Activated T-cell treated with anti-CD3 and anti-CD28 coated beads, Interleukin-2, amount 50 U/mL, for 24 hours (primary cell): ENCODE measurements at regions not wholly inside any gene's neighbourhood (a gene's known extent, or its start where the extent isn't known, plus 50 kb on each side); places are given as distances from the start of the nearest gene placed in this dataset.
"Not testable (repeated sequence)": the region's sequence is repeated elsewhere in the genome, so short reads cannot be mapped to it uniquely, and the experiment has no call there.

Experiments used
- DNase-seq: peaks from one replicate; pipeline ENCODE4 v3.0.0-alpha.2; 2020
- H3K27ac Mint-ChIP-seq: 2 replicates; pipeline ENCODE4 v1.8.0; 2020; ENCODE audit warnings: mild to moderate bottlenecking, mixed read lengths
- H3K27me3 Mint-ChIP-seq: 2 replicates; pipeline ENCODE4 v1.8.0; 2020; ENCODE audit warnings: mixed read lengths
- H3K36me3 Mint-ChIP-seq: 2 replicates; pipeline ENCODE4 v1.8.0; 2020; ENCODE audit warnings: low read depth, mixed read lengths
- H3K4me1 Mint-ChIP-seq: 2 replicates; pipeline ENCODE4 v1.8.0; 2020; ENCODE audit warnings: low read depth, mixed read lengths
- H3K4me3 Mint-ChIP-seq: 2 replicates; pipeline ENCODE4 v1.8.0; 2020; ENCODE audit warnings: mild to moderate bottlenecking, moderate library complexity, mixed read lengths
- H3K9me3 Mint-ChIP-seq: 2 replicates; pipeline ENCODE4 v1.8.0; 2020; ENCODE audit warnings: mixed read lengths

- Mint-ChIP-seq H3K4me3 (no peak overlapping the region), H3K36me3 (no peaks in the 10 kb centered on the region), H3K27me3 (peaks cover 18% of the 10 kb centered on the region), H3K4me1 (no peaks in the 10 kb centered on the region), H3K27ac (no peak overlapping the region), H3K9me3 (no peaks in the 10 kb centered on the region)
- no peak for DNase-seq
Measured at GRCh38 chr1:30660241-30660640, 63.1 kb downstream of the MATN1 start.

GRCh38 chr1:30659702-30660101 is 63.7 kb downstream of the MATN1 start:
- no peak for DNase-seq
- no peak overlapping the region for H3K27ac Mint-ChIP-seq
- H3K4me1 Mint-ChIP-seq = no peaks in the 10 kb centered on the region
- no peak overlapping the region for H3K4me3 Mint-ChIP-seq
- H3K27me3 Mint-ChIP-seq = peaks cover 18% of the 10 kb centered on the region
- no peaks in the 10 kb centered on the region for H3K36me3 Mint-ChIP-seq
- no peaks in the 10 kb centered on the region for H3K9me3 Mint-ChIP-seq

- DNase-seq, H3K4me3 Mint-ChIP-seq, H3K36me3 Mint-ChIP-seq, H3K27ac Mint-ChIP-seq, H3K4me1 Mint-ChIP-seq, H3K9me3 Mint-ChIP-seq: not testable (repeated sequence)
- H3K27me3 Mint-ChIP-seq = peaks cover 18% of the 10 kb centered on the region
Measured at GRCh38 chr1:30658375-30658774, 65.0 kb downstream of the MATN1 start.

DNA sequence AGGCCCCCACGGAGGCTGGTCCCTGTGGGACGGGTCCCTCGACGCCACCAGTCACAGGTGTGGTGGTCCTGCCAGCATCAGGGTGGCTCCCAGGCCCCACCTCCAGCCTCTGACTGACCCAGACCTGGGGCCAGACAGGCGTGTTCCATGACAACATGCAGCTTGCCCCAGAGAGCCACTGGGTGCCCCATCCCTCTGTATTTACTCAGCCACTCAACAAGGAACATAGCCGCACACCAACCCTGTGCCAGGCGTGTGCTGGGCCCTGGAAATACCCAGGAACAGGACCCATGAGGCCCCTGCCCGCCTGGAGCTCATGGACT is 65.4 kb downstream of the MATN1 start:
- DNase-seq = no peak
- Mint-ChIP-seq H3K27ac (no peak overlapping the region), H3K27me3 (peaks cover 20% of the 10 kb centered on the region), H3K4me1 (no peaks in the 10 kb centered on the region), H3K4me3 (no peak overlapping the region), H3K36me3 (no peaks in the 10 kb centered on the region), H3K9me3 (no peaks in the 10 kb centered on the region)

DNA sequence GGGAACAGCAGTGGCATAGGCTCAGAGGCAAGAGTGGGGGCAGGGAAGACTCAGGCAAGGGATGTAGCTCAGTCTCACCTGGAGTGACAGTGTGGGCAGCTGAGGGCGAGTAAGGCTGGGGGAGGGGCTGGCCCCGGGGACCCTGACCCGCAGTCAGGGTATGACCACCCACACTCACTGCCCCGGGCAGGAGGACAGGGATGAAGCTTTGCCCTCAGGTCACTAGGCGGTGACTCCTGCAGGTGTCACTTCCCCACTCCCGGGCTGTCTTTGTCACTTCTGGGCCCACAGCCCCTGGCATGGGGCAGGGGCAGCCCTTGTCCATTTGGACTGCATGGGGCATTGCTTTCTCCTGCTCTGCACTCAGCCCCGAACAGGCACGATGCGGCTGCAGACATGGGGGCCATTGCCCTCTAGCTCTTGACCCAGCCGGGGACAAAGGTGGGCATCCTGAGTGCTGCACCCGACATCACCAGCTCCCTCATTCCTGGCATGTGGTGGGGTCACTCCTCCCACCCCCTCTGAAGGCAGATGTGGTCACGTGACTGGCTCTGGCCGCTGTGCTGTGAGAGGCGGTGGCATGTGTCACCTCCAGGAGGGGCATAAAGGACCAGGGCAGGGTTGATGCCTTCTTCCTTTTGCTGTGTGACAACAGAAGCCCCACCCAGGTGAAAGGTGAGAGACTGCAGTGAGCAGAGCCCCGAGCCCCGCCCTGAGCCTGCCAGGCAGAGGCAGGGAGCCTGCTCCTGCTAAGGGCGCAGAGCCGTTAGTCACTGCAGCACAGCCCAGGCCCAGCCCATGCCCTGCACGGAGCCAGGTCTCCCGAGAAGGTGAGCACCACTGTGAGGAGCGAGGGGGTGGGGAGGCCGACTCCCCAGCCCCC is 66.0 kb downstream of the MATN1 start:
- H3K27ac Mint-ChIP-seq = no peak overlapping the region
- no peak overlapping the region for H3K4me3 Mint-ChIP-seq
- H3K4me1 Mint-ChIP-seq = no peaks in the 10 kb centered on the region
- H3K9me3 Mint-ChIP-seq = no peaks in the 10 kb centered on the region
- H3K36me3 Mint-ChIP-seq = no peaks in the 10 kb centered on the region
- H3K27me3 Mint-ChIP-seq = peaks cover 20% of the 10 kb centered on the region
- peak; percentile 14 for DNase-seq

DNA sequence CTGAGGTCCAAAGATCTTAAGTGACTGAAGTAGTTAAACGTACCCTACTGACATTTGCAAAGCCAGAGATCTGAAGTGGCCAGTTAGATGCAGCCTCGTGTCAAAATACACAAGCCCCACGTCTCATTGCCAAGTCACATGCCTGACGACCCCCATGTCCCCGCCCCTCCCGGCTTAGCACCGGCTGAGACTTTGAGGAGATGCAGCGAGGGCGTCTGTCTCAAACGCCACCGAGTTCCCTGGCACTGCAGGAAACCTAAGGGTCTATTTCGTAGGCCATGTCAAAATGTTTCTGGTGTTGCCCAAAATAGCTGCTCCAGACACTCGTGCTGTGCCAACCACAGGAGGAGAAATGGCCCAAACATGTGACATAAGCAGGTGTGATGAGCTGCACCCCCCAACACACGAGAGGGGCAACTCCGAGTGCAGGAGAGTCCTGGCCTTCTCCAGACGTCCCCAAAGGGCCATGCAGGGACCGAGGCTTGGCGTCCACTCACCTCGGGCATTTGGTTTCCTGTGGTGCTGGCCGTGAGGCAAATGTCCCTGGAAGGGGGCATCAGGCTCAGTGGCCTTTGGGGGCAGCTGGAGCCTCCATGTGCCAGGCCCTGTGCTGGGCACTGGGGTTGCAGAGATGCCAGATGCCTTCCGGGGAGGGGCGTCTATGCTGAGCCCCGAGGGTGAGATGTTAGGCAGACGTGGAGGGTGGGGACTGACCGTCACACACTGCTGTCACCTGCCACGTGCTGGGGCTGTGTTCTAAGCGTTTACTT is 67.0 kb downstream of the MATN1 start:
- Mint-ChIP-seq H3K36me3 (no peaks in the 10 kb centered on the region), H3K4me1 (no peaks in the 10 kb centered on the region), H3K9me3 (no peaks in the 10 kb centered on the region), H3K27ac (no peak overlapping the region), H3K27me3 (peaks cover 20% of the 10 kb centered on the region), H3K4me3 (no peak overlapping the region)
- no peak for DNase-seq

DNA sequence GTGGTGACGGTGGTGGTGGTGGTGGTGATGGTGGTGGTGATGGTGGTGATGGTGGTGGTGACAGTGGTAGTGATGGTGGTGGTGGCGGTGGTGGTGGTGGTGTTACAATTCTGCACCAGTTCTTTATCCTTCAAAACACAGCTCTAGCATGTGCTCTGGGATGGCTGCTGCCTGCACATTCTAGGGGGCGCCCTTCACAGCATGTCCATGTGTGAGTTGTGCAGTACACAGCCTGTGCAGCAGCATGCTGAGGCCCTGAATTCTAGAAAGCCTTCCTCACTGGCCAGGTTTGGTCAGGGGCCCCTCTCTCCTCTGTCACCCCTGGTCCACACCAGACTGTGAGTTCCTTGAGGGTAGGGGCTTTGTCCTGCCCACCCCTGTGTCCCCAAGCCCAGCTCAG is 67.7 kb downstream of the MATN1 start:
- DNase-seq = no peak
- no peaks in the 10 kb centered on the region for H3K4me1 Mint-ChIP-seq
- H3K27ac Mint-ChIP-seq = no peak overlapping the region
- H3K4me3 Mint-ChIP-seq = no peak overlapping the region
- peaks cover 23% of the 10 kb centered on the region for H3K27me3 Mint-ChIP-seq
- H3K36me3 Mint-ChIP-seq = no peaks in the 10 kb centered on the region
- no peaks in the 10 kb centered on the region for H3K9me3 Mint-ChIP-seq

GRCh38 chr1:30654188-30654587 is 69.2 kb downstream of the MATN1 start:
- H3K27me3 Mint-ChIP-seq = peaks cover 35% of the 10 kb centered on the region

GRCh38 chr1:30652152-30652841 is 71.1 kb downstream of the MATN1 start:
- Mint-ChIP-seq H3K4me1 (no peaks in the 10 kb centered on the region), H3K27ac (no peak overlapping the region), H3K27me3 (peaks cover 40% of the 10 kb centered on the region), H3K9me3 (no peaks in the 10 kb centered on the region), H3K4me3 (no peak overlapping the region), H3K36me3 (no peaks in the 10 kb centered on the region)
- no peak for DNase-seq

More at GRCh38 chr1:30654188-30654587, 69.2 kb downstream of the MATN1 start:
- no peaks in the 10 kb centered on the region for H3K9me3 Mint-ChIP-seq
- peak overlapping the region; percentile 86 for H3K27ac Mint-ChIP-seq
- H3K4me1 Mint-ChIP-seq = no peaks in the 10 kb centered on the region
- no peaks in the 10 kb centered on the region for H3K36me3 Mint-ChIP-seq
- no peak for DNase-seq
- H3K4me3 Mint-ChIP-seq = no peak overlapping the region

DNA sequence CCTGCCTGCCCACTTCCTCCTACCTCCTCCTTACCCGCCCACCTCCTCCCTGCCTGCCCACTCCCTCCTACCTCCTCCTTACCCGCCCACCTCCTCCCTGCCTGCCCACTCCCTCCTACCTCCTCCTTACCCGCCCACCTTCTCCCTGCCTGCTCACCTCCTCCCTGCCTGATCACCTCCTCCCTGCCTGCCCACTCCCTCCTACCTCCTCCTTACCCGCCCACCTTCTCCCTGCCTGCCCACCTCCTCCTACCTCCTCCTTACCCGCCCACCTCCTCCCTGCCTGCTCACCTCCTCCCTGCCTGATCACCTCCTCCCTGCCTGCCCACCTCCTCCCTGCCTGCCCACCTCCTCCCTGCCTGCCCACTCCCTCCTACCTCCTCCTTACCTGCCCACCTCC is 72.0 kb downstream of the MATN1 start:
- not testable (repeated sequence) for H3K9me3 Mint-ChIP-seq, H3K27ac Mint-ChIP-seq, H3K4me3 Mint-ChIP-seq, H3K36me3 Mint-ChIP-seq, DNase-seq, H3K4me1 Mint-ChIP-seq
- peaks cover 40% of the 10 kb centered on the region for H3K27me3 Mint-ChIP-seq

DNA sequence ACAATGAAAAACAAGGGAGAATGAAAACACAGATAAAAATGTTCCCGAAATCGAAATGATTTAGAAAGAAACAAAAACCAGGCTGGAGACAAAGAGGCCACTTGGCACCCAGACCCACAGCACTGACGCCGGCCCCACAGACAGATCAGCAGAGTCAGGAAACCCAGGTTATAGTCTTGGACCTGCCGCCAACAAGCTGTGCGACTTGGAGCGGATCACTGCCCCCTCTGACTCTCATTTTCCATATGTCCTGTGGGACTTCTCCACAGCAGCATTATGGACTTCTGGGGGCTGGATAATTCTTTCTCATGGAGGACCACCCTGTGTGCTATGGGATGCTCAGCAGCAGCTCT is 72.4 kb downstream of the MATN1 start:
- H3K27ac Mint-ChIP-seq = no peak overlapping the region
- no peak for DNase-seq
- H3K27me3 Mint-ChIP-seq = peaks cover 42% of the 10 kb centered on the region
- no peaks in the 10 kb centered on the region for H3K9me3 Mint-ChIP-seq
- no peaks in the 10 kb centered on the region for H3K36me3 Mint-ChIP-seq
- no peaks in the 10 kb centered on the region for H3K4me1 Mint-ChIP-seq
- H3K4me3 Mint-ChIP-seq = no peak overlapping the region

- Mint-ChIP-seq H3K27ac (no peak overlapping the region), H3K36me3 (no peaks in the 10 kb centered on the region), H3K27me3 (peaks cover 48% of the 10 kb centered on the region), H3K9me3 (no peaks in the 10 kb centered on the region), H3K4me3 (no peak overlapping the region), H3K4me1 (no peaks in the 10 kb centered on the region)
- no peak for DNase-seq
Measured at GRCh38 chr1:30650038-30650967, 73.1 kb downstream of the MATN1 start.

GRCh38 chr1:30649321-30649991 is 73.9 kb downstream of the MATN1 start:
- no peak for DNase-seq
- Mint-ChIP-seq H3K27ac (no peak overlapping the region), H3K9me3 (no peaks in the 10 kb centered on the region), H3K4me3 (no peak overlapping the region), H3K36me3 (no peaks in the 10 kb centered on the region), H3K27me3 (peaks cover 51% of the 10 kb centered on the region), H3K4me1 (no peaks in the 10 kb centered on the region)
